GM12892 (cell line): ENCODE measurements at regions not wholly inside any gene's neighbourhood (a gene's known extent, or its start where the extent isn't known, plus 50 kb on each side); places are given as distances from the start of the nearest gene placed in this dataset.

ENCODE experiments used
- POLR2A ChIP-seq: IDR thresholded peaks from 2 replicates; pipeline ENCODE4 v1.6.1; 2011; ENCODE audit warnings: low read depth, low read length, control low read depth
- TAF1 ChIP-seq: IDR thresholded peaks from 2 replicates; pipeline ENCODE4 v1.6.1; 2011; ENCODE audit warnings: low read depth, mild to moderate bottlenecking, control low read depth, low read length, borderline replicate concordance

- TF ChIP-seq POLR2A: no peak
- no peak for TF ChIP-seq TAF1
Measured at GRCh38 chr2:238517209-238517608, 90.5 kb downstream of the ASB1 start.
